ENCODE measurements at regions not wholly inside any gene's neighbourhood (a gene's known extent, or its start where the extent isn't known, plus 50 kb on each side); places are given as distances from the start of the nearest gene placed in this dataset.
"Not testable (repeated sequence)": the region's sequence is repeated elsewhere in the genome, so short reads cannot be mapped to it uniquely, and the experiment has no call there.

DNA sequence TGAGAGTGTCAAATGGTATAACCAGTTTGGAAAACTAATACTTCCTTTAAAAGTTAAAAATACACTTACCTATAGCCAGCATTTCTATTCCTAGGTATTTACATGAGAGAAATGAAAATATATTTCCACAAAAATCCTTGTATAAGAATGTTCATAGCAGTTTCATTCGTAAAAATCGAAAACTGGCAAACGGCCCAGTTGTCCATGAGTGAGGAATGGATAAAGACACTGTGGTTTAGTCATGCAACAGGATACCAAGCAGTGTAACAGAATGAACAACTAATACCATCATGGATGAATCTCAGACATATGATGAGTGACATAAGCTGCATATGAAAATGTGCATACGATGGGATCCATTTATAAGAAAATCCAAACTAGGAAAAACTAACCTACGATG is 136.7 kb downstream of the MACROH2A1 start:
- DNase-seq (no peak), ATAC-seq (no peak)
- H3K27me3 Mint-ChIP-seq = peaks cover 39% of the 10 kb centered on the region
- no peaks in the 10 kb centered on the region for H3K4me1 Mint-ChIP-seq
- no peaks in the 10 kb centered on the region for H3K9me3 ChIP-seq (ENCODE audit: control insufficient read depth, low read length, poor library complexity, severe bottlenecking)
- no peak overlapping the region for H3K27ac Mint-ChIP-seq
- H3K4me3 Mint-ChIP-seq = no peak overlapping the region
- H3K36me3 Mint-ChIP-seq (ENCODE audit: low read depth) = no peaks in the 10 kb centered on the region

DNA sequence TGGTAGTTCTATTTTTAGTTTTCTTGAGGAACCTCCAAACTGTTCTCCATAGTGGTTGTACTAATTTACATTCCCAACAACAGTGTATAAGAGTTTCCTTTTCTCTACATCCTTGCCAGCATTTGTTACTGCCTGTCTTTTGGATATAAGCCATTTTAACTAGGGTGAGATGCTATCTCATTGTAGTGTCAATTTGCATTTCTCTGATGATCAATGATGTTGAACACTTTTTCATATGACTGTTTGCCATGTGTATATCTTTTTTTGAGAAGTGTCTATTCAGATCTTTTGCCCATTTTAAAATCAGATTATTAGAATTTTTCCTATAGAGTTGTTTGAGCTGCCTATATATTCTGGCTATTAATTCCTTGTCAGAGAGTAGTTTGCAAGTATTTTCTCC is 138.9 kb downstream of the MACROH2A1 start:
- not testable (repeated sequence) for H3K9me3 ChIP-seq (ENCODE audit: control insufficient read depth, low read length, poor library complexity, severe bottlenecking); H3K27ac Mint-ChIP-seq; H3K4me1 Mint-ChIP-seq; H3K4me3 Mint-ChIP-seq; DNase-seq; ATAC-seq; H3K36me3 Mint-ChIP-seq (ENCODE audit: low read depth)
- peaks cover 23% of the 10 kb centered on the region for H3K27me3 Mint-ChIP-seq

DNA sequence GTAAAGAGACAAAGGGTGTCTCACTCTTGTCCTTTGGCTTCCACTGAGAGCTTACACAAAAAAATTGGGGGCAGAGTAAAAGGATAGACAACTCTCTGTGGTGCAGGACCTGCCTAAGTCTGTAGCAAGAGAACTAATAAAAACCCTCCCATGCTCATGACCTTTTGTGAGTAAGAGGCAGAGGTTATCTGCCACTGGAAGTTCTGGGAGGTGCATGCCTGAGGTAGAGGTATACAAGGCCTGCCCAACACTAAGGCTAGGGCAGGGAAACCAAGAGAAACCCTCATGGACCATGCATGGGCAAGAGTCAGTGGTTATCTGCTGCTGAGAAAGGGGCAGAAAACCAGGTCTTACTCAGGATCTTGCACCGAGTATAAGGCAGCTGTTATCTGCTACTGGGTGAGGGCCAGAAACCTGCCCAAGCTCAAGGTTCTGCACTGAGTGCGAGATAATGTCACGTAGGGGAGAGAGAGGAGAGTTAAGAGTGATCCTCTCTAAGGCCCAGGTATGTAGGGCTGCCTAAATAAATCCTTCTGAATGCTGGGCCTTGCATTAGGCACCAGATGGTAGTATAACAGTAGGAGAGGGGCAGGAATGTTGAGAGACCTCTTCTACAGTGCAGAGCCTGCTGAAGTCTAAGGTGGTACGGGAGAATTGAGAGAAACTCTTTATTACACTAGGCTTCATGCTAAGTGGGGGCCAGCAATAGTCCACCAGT is 143.4 kb downstream of the MACROH2A1 start:
- no peak for DNase-seq
- Mint-ChIP-seq H3K27me3 (peaks cover 12% of the 10 kb centered on the region), H3K4me3 (no peak overlapping the region), H3K4me1 (no peaks in the 10 kb centered on the region), H3K36me3 (ENCODE audit: low read depth) (no peaks in the 10 kb centered on the region), H3K27ac (no peak overlapping the region)
- H3K9me3 ChIP-seq (ENCODE audit: control insufficient read depth, low read length, poor library complexity, severe bottlenecking) = no peaks in the 10 kb centered on the region
- no peak for ATAC-seq

DNA sequence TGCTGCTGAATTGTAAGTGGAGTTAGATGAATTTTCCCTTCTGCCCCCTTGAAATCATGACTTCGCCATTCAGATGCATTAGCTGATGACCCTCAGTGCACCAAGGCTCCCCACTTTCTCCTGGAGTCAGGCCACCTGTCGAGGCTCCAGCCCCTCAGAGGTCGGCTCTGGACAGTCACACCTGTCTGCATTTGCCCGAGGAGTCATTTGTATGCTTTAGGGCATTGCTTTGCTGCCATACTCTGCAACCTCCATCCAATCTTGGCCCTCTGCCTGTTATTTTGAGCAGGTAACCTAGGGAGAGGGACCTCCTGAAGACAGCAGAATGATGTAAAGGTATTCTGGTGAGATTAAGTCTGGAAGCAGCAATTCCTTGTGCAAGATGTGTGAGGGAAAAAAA is 144.8 kb downstream of the MACROH2A1 start:
- no peak for ATAC-seq
- peaks cover 12% of the 10 kb centered on the region for H3K27me3 Mint-ChIP-seq
- no peak overlapping the region for H3K27ac Mint-ChIP-seq
- no peak for DNase-seq
- H3K4me3 Mint-ChIP-seq = no peak overlapping the region
- no peaks in the 10 kb centered on the region for H3K9me3 ChIP-seq (ENCODE audit: control insufficient read depth, low read length, poor library complexity, severe bottlenecking)
- no peaks in the 10 kb centered on the region for H3K36me3 Mint-ChIP-seq (ENCODE audit: low read depth)
- H3K4me1 Mint-ChIP-seq = no peaks in the 10 kb centered on the region

DNA sequence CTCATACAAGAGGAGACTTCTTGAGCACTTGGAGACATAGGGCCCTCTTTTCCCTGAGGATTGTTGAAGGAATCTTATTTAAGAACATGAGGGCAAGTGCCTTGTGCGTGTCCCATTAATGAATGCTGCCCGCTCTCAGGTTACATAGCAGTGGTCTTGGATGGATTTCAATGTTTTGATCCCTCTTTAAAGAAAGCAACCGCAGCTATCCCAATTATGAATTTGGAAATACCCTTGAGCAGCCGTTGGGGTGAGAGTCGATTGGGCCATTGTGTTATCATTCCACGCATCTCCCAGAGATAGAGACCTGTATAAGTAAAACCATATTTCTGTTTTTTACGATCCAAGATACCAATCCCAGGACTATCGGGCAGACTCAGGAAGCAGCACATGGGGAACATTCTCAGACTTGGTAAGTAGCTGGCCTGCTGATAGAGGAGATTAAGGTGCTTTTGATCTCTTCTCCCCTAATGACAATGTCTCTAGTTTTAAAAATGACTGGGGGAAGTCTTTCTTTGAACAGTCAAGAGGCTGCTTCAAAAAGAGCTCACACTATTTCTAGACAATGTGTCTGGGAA is 145.3 kb downstream of the MACROH2A1 start:
- H3K4me3 Mint-ChIP-seq = no peak overlapping the region
- no peaks in the 10 kb centered on the region for H3K9me3 ChIP-seq (ENCODE audit: control insufficient read depth, low read length, poor library complexity, severe bottlenecking)
- peaks cover 14% of the 10 kb centered on the region for H3K27me3 Mint-ChIP-seq
- peaks cover under 1% of the 10 kb centered on the region for H3K4me1 Mint-ChIP-seq
- DNase-seq = no peak
- no peak overlapping the region for H3K27ac Mint-ChIP-seq
- no peaks in the 10 kb centered on the region for H3K36me3 Mint-ChIP-seq (ENCODE audit: low read depth)
- ATAC-seq = no peak

DNA sequence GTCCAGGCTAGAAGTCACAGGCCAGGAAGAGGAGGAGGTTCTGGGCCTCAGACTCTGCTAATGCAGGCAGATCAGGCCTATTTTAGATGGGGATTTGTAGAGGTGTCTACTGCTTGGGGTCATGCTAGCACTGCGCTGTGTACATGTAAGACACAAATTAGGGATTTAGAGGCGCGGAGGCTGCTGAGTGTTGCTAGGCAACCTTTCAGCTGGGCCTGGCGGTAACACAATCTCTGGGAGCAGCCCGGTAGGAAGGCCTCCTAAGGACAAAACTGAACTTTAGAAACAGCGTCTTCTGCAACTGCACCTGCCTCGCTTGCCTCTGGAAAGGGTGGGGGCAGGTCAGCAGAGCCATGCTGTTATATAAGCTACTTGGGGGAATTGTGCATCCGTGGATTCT is 147.9 kb downstream of the MACROH2A1 start:
- Mint-ChIP-seq H3K36me3 (ENCODE audit: low read depth) (no peaks in the 10 kb centered on the region), H3K27ac (no peak overlapping the region), H3K4me1 (peaks cover 2% of the 10 kb centered on the region), H3K4me3 (no peak overlapping the region), H3K27me3 (peaks cover 21% of the 10 kb centered on the region)
- ATAC-seq (no peak), DNase-seq (no peak)
- H3K9me3 ChIP-seq (ENCODE audit: control insufficient read depth, low read length, poor library complexity, severe bottlenecking) = no peaks in the 10 kb centered on the region

DNA sequence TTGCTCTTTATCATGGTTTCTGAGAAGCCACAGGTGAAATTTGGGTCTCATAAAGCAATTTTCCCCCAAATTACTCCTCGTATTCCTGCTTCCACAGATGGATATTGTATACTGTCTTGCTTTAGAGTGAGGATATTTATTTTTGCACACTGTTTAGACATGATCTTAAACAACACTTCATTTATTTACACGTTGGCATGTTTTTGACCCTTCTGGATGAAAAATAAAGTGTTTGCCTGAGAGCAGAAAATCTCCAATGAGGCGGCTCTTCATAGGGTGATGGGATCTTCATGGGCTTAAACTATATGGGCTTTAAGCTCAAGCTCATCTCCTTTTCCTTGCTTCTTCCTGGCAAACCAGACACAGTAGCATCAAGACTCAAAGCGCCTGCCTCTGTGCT is 148.4 kb downstream of the MACROH2A1 start:
- Mint-ChIP-seq H3K4me1 (peaks cover 4% of the 10 kb centered on the region), H3K4me3 (no peak overlapping the region), H3K27me3 (peaks cover 25% of the 10 kb centered on the region), H3K27ac (no peak overlapping the region), H3K36me3 (ENCODE audit: low read depth) (no peaks in the 10 kb centered on the region)
- DNase-seq (no peak), ATAC-seq (no peak)
- no peaks in the 10 kb centered on the region for H3K9me3 ChIP-seq (ENCODE audit: control insufficient read depth, low read length, poor library complexity, severe bottlenecking)

DNA sequence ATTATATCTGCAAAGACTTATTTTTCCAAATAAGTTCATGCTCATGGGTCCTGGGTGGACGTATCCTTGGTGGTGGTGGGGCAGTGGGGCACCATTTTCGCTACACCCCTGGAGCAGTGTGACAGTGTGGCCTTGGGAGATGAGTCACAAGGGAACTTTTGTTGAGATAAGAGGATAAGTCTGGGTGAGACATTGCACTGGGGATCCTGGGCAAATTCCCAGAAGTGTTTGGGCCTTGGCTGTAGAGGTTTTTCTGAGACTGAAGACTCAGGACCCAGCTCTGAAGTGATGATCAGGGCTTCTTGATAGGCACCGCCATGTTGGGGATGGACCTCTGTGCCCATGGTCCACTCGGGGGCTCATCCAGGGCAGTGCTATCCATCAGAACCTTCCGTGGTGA is 149.4 kb downstream of the MACROH2A1 start:
- Mint-ChIP-seq H3K4me3 (no peak overlapping the region), H3K36me3 (ENCODE audit: low read depth) (no peaks in the 10 kb centered on the region), H3K27ac (no peak overlapping the region), H3K27me3 (peaks cover 20% of the 10 kb centered on the region), H3K4me1 (peaks cover 5% of the 10 kb centered on the region)
- no peak for DNase-seq
- ATAC-seq = no peak
- H3K9me3 ChIP-seq (ENCODE audit: control insufficient read depth, low read length, poor library complexity, severe bottlenecking) = no peaks in the 10 kb centered on the region

DNA sequence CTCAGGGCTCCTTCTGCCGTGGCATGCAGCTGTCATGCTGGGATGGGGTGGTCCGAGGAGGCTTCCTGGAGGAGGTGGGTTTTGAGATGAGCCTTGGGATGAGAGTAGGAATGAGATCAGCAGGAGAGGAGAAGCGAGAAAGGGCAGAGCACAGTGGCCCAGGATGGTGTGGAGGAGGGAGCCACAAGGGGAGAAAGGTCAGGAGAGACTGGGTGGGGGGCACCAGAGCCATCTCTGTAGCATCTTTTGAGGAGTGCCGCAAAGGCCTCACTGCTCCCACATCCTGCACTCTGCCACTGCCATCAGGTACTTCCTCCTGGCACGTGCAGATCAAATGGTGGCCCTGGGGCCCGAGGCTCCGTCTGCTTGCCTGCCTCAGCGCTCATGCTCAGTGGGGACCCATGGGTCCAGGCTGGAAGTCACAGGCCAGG is 150.2 kb downstream of the MACROH2A1 start:
- Mint-ChIP-seq H3K4me3 (no peak overlapping the region), H3K4me1 (peaks cover 5% of the 10 kb centered on the region), H3K36me3 (ENCODE audit: low read depth) (no peaks in the 10 kb centered on the region), H3K27me3 (peaks cover 15% of the 10 kb centered on the region), H3K27ac (no peak overlapping the region)
- DNase-seq (no peak), ATAC-seq (no peak)
- no peaks in the 10 kb centered on the region for H3K9me3 ChIP-seq (ENCODE audit: control insufficient read depth, low read length, poor library complexity, severe bottlenecking)

DNA sequence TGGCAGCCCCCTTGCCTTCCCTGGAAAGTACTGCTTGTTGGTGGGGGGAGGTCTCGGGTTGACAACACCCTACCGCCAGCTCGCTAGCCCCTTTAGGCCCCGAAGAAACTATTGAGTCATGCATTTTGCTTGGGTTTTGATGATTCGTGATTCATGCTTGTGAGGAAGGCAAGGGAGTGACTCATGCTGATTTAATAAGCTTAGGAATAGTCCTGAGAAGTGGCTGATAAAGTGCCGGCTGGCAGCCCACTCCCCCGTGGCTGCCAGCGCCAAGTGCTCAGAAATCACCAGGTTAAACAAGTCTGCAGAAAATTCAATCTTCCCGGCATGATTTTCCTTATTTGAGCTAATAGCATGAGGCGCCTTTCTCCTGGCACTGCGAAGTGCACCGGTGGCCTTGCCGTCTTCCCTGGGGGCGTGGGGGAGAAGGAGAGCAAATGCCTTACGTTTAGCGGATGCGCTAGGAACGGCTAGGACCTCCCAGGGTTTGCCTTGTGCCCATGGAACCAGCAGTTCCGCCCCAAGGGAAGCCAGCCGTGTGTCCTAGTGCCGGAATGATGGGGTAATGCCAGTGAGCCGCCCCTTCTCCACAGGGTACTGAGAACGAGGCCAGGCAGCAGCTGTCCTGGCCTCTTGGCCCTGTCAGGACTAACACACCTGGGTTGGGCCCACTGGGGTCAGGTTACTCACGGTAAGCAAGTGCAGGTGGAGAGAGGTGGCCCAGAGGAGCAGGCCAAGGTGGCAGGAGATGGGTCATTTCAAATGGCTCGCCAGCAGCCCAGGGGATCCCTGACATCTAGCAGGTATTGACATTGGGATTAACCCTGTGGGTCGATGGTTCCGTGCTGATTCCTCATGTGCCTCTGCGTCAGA is 151.9 kb downstream of the MACROH2A1 start:
- Mint-ChIP-seq H3K27ac (no peak overlapping the region), H3K4me1 (peaks cover 5% of the 10 kb centered on the region), H3K4me3 (no peak overlapping the region), H3K36me3 (ENCODE audit: low read depth) (no peaks in the 10 kb centered on the region), H3K27me3 (peaks cover 15% of the 10 kb centered on the region)
- DNase-seq = no peak
- ATAC-seq = no peak
- H3K9me3 ChIP-seq (ENCODE audit: control insufficient read depth, low read length, poor library complexity, severe bottlenecking) = no peaks in the 10 kb centered on the region

DNA sequence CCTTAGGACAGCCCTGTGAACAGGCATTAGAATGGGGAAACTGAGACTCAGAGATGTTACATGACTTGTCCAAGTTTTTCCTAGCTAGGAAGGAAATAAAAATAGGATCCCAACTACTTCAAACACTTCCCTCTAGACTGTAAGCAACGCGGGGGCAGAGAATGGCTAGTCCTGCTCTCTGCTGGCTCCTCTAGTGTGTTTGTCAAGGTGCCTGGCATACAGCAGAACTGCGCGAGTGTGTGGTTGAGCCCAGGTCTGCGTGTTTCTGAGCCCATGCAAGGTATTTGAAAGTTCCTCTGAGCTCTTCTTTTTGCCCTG is 152.5 kb downstream of the MACROH2A1 start:
- no peak for ATAC-seq
- Mint-ChIP-seq H3K27ac (no peak overlapping the region), H3K4me3 (no peak overlapping the region), H3K36me3 (ENCODE audit: low read depth) (no peaks in the 10 kb centered on the region), H3K27me3 (peaks cover 15% of the 10 kb centered on the region), H3K4me1 (peaks cover 5% of the 10 kb centered on the region)
- no peak for DNase-seq
- no peaks in the 10 kb centered on the region for H3K9me3 ChIP-seq (ENCODE audit: control insufficient read depth, low read length, poor library complexity, severe bottlenecking)

DNA sequence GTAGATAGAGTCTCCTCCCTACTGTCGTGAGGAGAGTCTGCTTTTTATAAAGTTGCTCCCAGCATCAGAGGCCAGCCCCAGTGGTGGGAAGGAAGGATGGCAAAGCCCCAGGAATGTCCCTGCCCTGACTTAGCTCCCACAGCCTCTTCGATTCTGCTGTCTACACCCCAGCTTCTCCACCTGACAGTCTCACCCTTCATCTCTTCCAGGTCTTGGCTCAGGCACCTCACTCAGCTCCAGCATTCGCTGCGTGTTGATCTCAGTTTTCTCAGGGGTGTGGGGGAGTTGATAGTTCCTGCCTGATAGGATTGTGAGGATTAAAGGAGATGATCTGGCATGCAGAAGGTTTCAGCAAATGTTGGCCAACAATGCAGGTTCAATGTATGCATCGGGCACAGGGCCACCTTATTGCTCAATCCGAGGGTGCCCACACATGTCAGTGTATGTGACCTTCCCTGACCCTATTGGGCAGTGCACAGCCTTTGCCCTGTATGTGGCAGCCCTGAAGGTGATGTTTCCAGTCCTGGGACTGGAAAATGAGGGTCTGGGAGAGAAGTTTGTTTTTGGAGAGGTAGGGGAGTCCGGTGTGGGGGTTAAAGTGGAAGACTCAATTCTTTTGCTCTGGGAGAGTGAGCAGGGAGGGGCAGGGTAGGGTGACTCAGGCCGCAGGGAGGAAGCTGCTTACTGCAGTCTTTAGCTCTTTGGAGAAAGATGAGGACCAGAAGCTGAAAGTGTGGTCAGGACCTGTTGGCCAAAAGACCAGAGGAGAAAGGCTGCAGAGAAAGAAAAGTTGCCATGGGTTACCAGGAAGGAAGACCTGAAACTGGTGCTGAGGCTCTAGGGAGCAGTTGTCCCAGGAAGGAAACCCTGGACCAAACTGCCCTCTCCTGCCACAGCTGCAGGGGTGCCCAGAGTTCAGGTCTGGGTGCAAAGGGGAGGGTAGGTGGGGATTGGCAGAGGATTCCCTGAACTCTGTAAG is 153.2 kb downstream of the MACROH2A1 start:
- DNase-seq = no peak
- H3K4me3 Mint-ChIP-seq = no peak overlapping the region
- H3K27ac Mint-ChIP-seq = no peak overlapping the region
- no peaks in the 10 kb centered on the region for H3K9me3 ChIP-seq (ENCODE audit: control insufficient read depth, low read length, poor library complexity, severe bottlenecking)
- H3K36me3 Mint-ChIP-seq (ENCODE audit: low read depth) = no peaks in the 10 kb centered on the region
- H3K27me3 Mint-ChIP-seq = peaks cover 17% of the 10 kb centered on the region
- peaks cover 5% of the 10 kb centered on the region for H3K4me1 Mint-ChIP-seq
- ATAC-seq = no peak

DNA sequence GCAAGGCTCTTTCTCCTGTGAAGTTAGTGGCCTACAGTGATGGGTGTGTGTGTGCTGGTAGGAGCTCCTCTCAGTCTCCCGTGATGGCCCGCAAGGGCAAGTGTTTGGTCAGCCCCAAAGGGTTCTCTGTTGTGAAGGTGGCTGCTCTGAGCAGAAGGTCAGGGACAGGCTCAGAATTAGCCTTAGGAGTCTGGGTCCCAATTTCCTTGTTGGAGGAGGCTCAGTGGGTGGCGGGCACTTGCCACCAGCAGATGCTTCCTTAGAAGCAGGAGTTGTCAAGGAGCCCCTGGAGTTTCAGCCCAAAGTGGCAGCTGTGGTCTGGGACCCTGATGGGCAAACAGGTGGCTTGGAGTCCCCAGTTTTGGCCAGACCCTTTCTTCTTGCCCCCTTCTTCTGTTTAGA is 154.4 kb downstream of the MACROH2A1 start:
- H3K9me3 ChIP-seq (ENCODE audit: control insufficient read depth, low read length, poor library complexity, severe bottlenecking) = no peaks in the 10 kb centered on the region
- ATAC-seq (no peak), DNase-seq (no peak)
- peaks cover 21% of the 10 kb centered on the region for H3K27me3 Mint-ChIP-seq
- no peaks in the 10 kb centered on the region for H3K36me3 Mint-ChIP-seq (ENCODE audit: low read depth)
- H3K4me3 Mint-ChIP-seq = no peak overlapping the region
- H3K27ac Mint-ChIP-seq = no peak overlapping the region
- peaks cover 5% of the 10 kb centered on the region for H3K4me1 Mint-ChIP-seq
